ENCODE measurements at regions not wholly inside any gene's neighbourhood (a gene's known extent, or its start where the extent isn't known, plus 50 kb on each side); places are given as distances from the start of the nearest gene placed in this dataset.

DNA sequence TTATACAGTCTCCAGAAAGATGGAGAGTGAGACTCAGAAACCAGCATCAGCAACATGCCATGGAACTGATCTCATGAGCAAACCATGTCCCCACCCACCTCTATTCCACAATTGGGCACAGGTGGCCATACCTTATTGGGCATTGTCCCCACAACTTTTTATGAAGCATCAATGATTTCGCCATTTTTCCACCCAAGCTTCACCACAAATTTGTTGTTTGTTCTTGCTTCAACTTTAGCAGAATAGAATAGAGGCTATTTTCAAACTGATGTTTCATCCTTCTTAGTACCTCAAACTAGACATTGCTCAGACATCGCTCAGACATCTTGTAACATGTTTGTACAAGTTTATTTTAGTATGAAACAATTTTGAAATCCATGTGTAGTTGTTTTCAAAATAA, 112.5 kb upstream of the TMTC2 start:
- TF ChIP-seq CTCF (conservative IDR thresholded peaks at IDR 0.05) (no peak), ZFX (IDR thresholded peaks at IDR 0.05) (no peak)
